Aorta (tissue), 5 donors: ENCODE measurements at regions not wholly inside any gene's neighbourhood (a gene's known extent, or its start where the extent isn't known, plus 50 kb on each side); places are given as distances from the start of the nearest gene placed in this dataset.
"Not testable (repeated sequence)": the region's sequence is repeated elsewhere in the genome, so short reads cannot be mapped to it uniquely, and the experiment has no call there.

ENCODE experiments used
- ATAC-seq: fragments of 200-7000 bp; cut with Tn5 transposase; one replicate; pipeline ENCODE4 v1.9.1; 2022; ENCODE audit warnings: moderate library complexity; ENCODE audit not compliant: low FRiP score
- DNase-seq, 2 donors: peaks; one replicate each; pipeline ENCODE4 v3.0.0-alpha.2; 2020
- H3K27ac ChIP-seq, 2 donors: one replicate each; pipeline ENCODE4 v1.5.1; 2013; ENCODE audit warnings: low read length in 2 of 2, mild to moderate bottlenecking in 2 of 2, moderate library complexity in 2 of 2, control low read depth in 1 of 2, inconsistent platforms in 1 of 2, low read depth in 1 of 2
- H3K27me3 ChIP-seq, 2 donors: one replicate each; pipeline ENCODE4 v1.6.1; 2013; ENCODE audit warnings: control low read depth in 1 of 2, low read length in 1 of 2, mild to moderate bottlenecking in 1 of 2, moderate library complexity in 1 of 2; ENCODE audit not compliant: insufficient read depth in 2 of 2, control insufficient read depth in 1 of 2
- H3K36me3 ChIP-seq, 2 donors: one replicate each; pipeline ENCODE4 v1.6.1; 2013; ENCODE audit warnings: control low read depth in 1 of 2, low read length in 1 of 2, mild to moderate bottlenecking in 1 of 2; ENCODE audit not compliant: insufficient read depth in 2 of 2, control insufficient read depth in 1 of 2
- H3K4me1 ChIP-seq, 2 donors: one replicate each; pipeline ENCODE4 v1.6.1; 2013; ENCODE audit warnings: low read length in 2 of 2, control low read depth in 1 of 2, mild to moderate bottlenecking in 1 of 2, moderate library complexity in 1 of 2; ENCODE audit not compliant: insufficient read depth in 2 of 2, control insufficient read depth in 1 of 2
- H3K4me3 ChIP-seq, 2 donors: one replicate each; pipeline ENCODE4 v1.5.1; 2013; ENCODE audit warnings: low read length in 2 of 2, control low read depth in 1 of 2, mild to moderate bottlenecking in 1 of 2
- H3K9me3 ChIP-seq: one replicate; pipeline ENCODE4 v1.6.1; 2013; ENCODE audit warnings: mild to moderate bottlenecking, low read length; ENCODE audit not compliant: control insufficient read depth
- WGBS, 2 donors: extraction: QIAGEN DNeasy Blood & Tissue Kit; methylation state at CpG; one replicate each; pipeline ENCODE4 v1.1.7; 2013; 5-methylcytosine and 5-hydroxymethylcytosine counted together
- intact Hi-C, 2 donors: fragments of 100-400 bp; cut with DNase I; formaldehyde crosslinking; loops; one replicate each; pipeline versions ENCODE4 v1.14.2 to v1.15.0; 2022
- donor health status: healthy with polysubstance abuse.
- donor health status: Bipolar disorder and iron deficiency.
- donor health status: DM: no; HTN: no; CAD: no.
- donor health status: DM: no; HTN: no; CAD: no.
- donor health status: DM: yes; HTN: yes; CAD: no.

DNA sequence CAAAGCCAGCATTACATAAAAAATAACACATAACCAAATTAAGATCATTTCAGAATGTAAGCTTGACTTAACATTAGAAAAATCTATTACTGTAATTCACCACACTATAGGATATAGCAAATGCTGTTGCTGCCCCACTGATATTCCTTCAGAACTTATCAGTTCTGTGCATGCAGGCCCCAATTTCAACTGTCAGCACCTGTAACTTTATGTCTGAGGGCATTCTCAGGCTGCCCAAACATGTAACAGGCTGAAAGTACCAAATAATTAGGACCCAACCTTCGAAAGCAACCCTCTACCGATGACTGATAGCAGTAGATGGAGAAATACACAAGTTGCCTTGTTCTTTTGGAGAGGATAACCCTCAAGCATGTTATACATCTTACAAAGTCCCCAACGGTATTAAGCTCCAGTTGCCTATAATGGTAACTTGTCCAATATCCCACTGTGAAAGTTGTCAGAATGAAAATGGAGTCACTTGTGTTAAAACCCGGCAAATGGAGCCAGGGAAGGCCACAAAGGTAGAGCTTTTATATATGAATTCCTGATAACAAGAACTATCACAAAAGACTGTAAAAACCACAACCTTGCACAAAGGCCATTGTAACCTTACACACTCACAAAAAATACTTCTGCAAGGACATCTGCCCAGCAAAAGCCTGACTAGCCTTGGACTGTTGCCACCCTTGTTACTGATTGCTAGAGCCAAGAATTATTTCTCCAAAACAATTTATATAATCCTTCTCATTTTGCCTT, 66.9 kb upstream of the ZNF746 start:
- Histone ChIP-seq H3K36me3 (peaks cover 0 to 3% of the 10 kb centered on the region in 2 donors), H3K9me3 (peaks cover 1% of the 10 kb centered on the region), H3K4me1 (no peaks in the 10 kb centered on the region), H3K27ac (no peak overlapping the region), H3K4me3 (no peak overlapping the region), H3K27me3 (no peaks in the 10 kb centered on the region)
- 96 to 97% methylated on average over 4 of the region's 4 CpGs for WGBS, 2 donors
- ATAC-seq = no peak
- no peak for DNase-seq
- intact Hi-C loops = no loop called here

DNA sequence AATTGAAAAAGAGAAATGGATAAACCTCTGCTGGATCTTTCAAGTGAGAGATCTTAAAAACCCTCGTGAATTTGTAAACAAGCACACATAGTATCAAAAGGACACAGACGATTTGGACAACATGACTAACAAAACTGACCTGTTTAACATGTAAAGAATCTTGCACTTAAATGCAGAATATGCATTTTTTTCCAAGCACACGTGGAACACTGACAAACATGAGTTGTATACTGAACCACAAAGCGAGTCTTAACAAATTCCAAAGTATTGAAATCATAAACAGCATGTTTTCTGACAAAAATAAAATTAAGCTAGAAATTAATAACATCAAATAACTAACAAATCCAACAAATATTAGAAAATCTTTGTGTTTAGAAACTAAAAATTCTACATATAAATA, 65.0 kb upstream of the ZNF746 start:
- Histone ChIP-seq H3K9me3 (peaks cover 1% of the 10 kb centered on the region), H3K4me1 (no peaks in the 10 kb centered on the region), H3K27ac (no peak overlapping the region), H3K4me3 (no peak overlapping the region), H3K27me3 (no peaks in the 10 kb centered on the region), H3K36me3 (peaks cover 0 to 8% of the 10 kb centered on the region in 2 donors)
- 90 to 93% methylated on average over 4 of the region's 4 CpGs for WGBS, 2 donors
- DNase-seq = no peak
- intact Hi-C loops = no loop called here
- ATAC-seq = no peak

DNA sequence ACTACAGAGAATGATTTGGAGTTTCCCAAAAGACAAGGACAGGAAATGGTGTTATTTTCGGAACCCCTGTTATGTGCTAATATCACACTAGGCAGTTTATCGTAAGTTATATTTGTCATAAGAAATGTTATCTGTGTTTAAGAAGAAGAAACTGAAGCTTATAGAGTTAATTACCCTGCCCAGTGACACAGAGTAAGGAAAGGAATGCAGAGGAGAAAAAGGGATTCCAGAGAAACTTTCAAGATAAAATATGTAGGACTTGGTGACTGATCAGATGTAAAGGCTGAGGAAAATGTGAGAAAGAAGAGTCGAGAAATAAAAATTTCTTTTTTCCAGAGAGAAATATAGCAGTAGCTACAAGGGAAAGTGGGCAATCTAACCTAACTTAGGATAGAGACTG, 63.5 kb upstream of the ZNF746 start:
- Histone ChIP-seq H3K27me3 (no peaks in the 10 kb centered on the region), H3K9me3 (peaks cover 1% of the 10 kb centered on the region), H3K36me3 (peaks cover 0 to 7% of the 10 kb centered on the region in 2 donors), H3K4me3 (no peak overlapping the region), H3K4me1 (no peaks in the 10 kb centered on the region), H3K27ac (no peak overlapping the region)
- ATAC-seq (no peak), DNase-seq (no peak)
- WGBS, 2 donors = 81 to 85% methylated on average over 3 of the region's 3 CpGs
- intact Hi-C loops = no loop called here

DNA sequence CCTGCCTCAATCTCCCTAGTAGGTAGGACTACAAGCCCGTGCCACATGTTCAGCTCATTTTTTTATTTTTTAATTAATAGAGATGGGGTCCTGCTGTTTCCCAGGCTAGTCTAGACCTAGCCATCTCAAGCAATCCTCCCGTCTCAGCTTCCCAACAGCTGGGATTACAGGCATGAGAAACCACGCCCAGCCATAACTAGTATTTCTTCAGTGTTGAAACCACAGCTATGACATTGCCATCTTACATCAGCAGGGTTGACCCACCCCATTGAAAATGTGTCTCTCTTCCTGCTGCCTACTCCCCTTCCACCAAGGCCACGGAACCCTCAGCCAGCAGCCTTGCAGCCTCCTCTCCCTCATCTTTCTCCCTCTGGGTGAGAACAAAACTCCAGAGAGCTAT, 62.1 kb upstream of the ZNF746 start:
- Histone ChIP-seq H3K36me3 (peaks cover 0 to 7% of the 10 kb centered on the region in 2 donors), H3K27me3 (no peaks in the 10 kb centered on the region), H3K9me3 (peaks cover 1% of the 10 kb centered on the region), H3K27ac (no peak overlapping the region), H3K4me1 (no peaks in the 10 kb centered on the region), H3K4me3 (no peak overlapping the region)
- intact Hi-C loops = no loop called here
- ATAC-seq = no peak
- no peak for DNase-seq
- WGBS, 2 donors = 96 to 98% methylated on average over 4 of the region's 4 CpGs

DNA sequence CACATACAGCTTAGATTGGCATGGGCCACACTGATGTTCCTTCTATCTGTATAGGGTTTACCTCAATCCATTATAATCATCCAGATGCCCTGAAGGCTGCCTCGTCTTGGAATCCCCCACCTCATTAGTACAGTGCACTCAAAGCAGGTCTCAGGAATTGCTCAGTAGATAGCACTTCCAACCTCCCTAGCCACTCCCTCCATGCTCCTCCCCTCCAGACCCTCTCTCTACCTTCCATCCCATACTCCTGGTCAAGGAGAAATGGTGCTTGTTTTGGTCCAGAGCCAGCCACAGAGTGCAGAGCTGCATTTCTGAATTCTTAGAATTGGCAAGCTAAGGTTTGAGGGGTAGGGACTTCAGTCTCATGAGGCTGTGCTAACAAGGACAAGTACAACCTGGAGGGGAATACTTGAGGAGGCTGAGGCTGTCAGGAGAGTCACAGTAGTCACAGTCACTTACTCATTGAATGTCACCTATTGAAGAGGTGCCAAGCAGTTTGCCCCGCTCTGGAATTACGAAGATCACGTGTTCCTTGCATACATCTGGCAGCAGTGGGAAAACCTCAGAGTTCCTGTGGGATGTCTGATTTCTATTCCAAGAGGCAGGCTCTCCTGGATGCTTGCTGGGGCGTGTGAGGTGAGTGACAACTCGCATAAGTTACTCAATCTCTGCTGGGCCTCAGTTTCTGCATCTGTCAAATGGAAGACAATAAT, 60.7 kb upstream of the ZNF746 start:
- no peak overlapping the region for H3K27ac ChIP-seq
- H3K36me3 ChIP-seq = peaks cover 0 to 7% of the 10 kb centered on the region in 2 donors
- no peaks in the 10 kb centered on the region for H3K9me3 ChIP-seq
- no peak overlapping the region for H3K4me3 ChIP-seq
- WGBS, 2 donors = 69 to 75% methylated on average over 6 of the region's 6 CpGs
- H3K4me1 ChIP-seq = no peaks in the 10 kb centered on the region
- no peak for ATAC-seq
- intact Hi-C loops = no loop called here
- no peak for DNase-seq
- H3K27me3 ChIP-seq = no peaks in the 10 kb centered on the region

DNA sequence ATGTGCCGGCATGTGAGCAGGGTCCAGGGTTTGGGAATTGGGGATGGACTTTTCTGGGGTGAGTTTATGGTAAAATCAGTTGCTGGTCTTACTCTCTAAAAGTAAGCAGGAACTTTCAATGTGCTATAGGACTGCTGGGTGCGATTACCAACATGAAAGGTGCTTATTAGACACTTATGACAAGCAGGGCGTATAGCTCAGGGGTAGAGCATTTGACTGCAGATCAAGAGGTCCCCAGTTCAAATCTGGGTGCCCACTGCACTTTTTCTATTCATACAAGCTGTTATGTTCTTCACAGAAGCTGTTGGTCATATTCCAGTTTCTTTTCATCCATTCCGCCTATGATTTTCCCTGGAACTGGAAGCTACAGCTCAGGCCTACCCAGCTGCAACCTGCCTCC, 58.9 kb upstream of the ZNF746 start:
- H3K27me3 ChIP-seq, H3K36me3 ChIP-seq: not testable (repeated sequence)

DNA sequence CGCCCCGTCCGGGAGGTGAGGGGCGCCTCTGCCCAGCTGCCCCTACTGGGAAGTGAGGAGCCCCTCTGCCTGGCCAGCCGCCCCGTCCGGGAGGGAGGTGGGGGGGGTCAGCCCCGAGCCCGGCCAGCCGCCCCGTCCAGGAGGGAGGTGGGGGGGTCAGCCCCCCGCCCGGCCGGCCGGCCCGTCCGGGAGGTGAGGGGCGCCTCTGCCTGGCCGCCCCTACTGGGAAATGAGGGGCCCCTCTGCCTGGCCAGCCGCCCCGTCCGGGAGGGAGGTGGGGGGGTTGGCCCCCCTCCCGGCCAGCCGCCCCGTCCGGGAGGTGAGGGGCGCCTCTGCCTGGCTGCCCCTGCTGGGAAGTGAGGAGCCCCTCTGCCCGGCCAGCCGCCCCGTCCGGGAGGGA, 57.2 kb upstream of the ZNF746 start:
- not testable (repeated sequence) for H3K9me3 ChIP-seq
- peaks cover 6 to 17% of the 10 kb centered on the region in 2 donors for H3K36me3 ChIP-seq

More for the DNA sequence above, 58.9 kb upstream of the ZNF746 start:
- H3K27ac ChIP-seq, intact Hi-C loops, ATAC-seq, DNase-seq, H3K4me3 ChIP-seq, H3K4me1 ChIP-seq, H3K9me3 ChIP-seq: not testable (repeated sequence)
- 96 to 97% methylated on average over 4 of the region's 4 CpGs for WGBS, 2 donors

DNA sequence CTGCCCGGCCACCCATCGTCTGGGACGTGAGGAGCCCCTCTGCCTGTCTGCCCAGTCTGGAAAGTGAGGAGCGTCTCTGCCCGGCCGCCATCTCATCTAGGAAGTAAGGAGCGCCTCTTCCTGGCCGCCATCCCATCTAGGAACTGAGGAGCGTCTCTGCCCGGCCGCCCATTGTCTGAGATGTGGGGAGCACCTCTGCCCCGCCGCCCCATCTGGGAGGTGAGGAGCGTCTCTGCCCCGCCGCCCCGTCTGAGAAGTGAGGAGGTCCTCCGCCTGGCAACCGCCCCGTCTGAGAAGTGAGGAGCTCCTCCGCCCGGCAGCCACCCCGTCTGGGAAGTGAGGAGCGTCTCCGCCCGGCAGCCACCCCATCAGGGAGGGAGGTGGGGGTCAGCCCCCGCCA, 56.4 kb upstream of the ZNF746 start:
- H3K9me3 ChIP-seq, DNase-seq, H3K27ac ChIP-seq, ATAC-seq, intact Hi-C loops, H3K4me3 ChIP-seq, H3K4me1 ChIP-seq, H3K27me3 ChIP-seq: not testable (repeated sequence)
- WGBS, 2 donors = 96 to 98% methylated on average over 21 to 27 of the region's 27 CpGs
- H3K36me3 ChIP-seq = peaks cover 6 to 20% of the 10 kb centered on the region in 2 donors

More for the DNA sequence above, 57.2 kb upstream of the ZNF746 start:
- DNase-seq, ATAC-seq, H3K4me3 ChIP-seq, H3K27me3 ChIP-seq, intact Hi-C loops, H3K27ac ChIP-seq, H3K4me1 ChIP-seq: not testable (repeated sequence)
- WGBS, 2 donors = 94 to 95% methylated on average over 27 to 29 of the region's 31 CpGs

DNA sequence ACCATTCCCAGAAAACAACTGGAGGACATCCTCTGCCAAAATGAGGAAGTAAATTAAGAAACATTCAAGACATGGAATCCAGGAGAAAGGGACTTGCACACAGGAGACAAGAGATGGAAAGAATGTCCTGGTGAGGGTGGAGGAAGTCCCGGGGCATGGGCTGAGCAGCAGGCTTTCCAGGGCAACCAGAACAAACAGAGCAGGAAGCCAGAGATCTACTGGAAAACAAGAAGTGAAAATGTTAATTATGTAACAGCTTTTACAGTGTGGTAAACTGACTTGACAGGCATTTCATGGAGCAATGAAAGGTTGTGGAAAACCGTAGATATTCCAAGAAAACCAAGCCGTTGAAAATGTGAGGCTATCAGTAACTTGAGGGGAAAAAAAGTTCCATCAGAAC, 55.2 kb upstream of the ZNF746 start:
- no peaks in the 10 kb centered on the region for H3K4me1 ChIP-seq
- H3K36me3 ChIP-seq = peaks cover 6 to 21% of the 10 kb centered on the region in 2 donors
- DNase-seq (no peak), ATAC-seq (no peak)
- intact Hi-C loops = no loop called here
- H3K27ac ChIP-seq = no peak overlapping the region
- no peaks in the 10 kb centered on the region for H3K9me3 ChIP-seq
- 86 to 91% methylated on average over 3 of the region's 3 CpGs for WGBS, 2 donors
- H3K4me3 ChIP-seq = no peak overlapping the region
- no peaks in the 10 kb centered on the region for H3K27me3 ChIP-seq
